Peyer's patch (tissue), 4 donors: ENCODE measurements at regions not wholly inside any gene's neighbourhood (a gene's known extent, or its start where the extent isn't known, plus 50 kb on each side); places are given as distances from the start of the nearest gene placed in this dataset.

Experiments used
- DNase-seq, 3 donors: peaks; one replicate each; pipeline ENCODE4 v3.0.0-alpha.2; 2017 to 2019
- H3K27ac ChIP-seq, 4 donors: fragments of 200-600 bp; sonication (generic); one replicate each; pipeline ENCODE4 v1.5.1; 2016 to 2019
- H3K27me3 ChIP-seq, 2 donors: fragments of 200-600 bp; sonication (generic); one replicate each; pipeline ENCODE4 v1.5.1; 2019
- H3K36me3 ChIP-seq, 3 donors: fragments of 200-600 bp; sonication (generic); one replicate each; pipeline ENCODE4 v1.5.1; 2016 to 2019
- H3K4me1 ChIP-seq, 4 donors: fragments of 200-600 bp; sonication (generic); one replicate each; pipeline ENCODE4 v1.5.1; 2016 to 2019
- H3K4me3 ChIP-seq, 4 donors: fragments of 200-600 bp; sonication (generic); 1 replicate in 3 of 4; 2 replicates in 1 of 4; pipeline ENCODE4 v1.5.1; 2016 to 2019; ENCODE audit warnings: mild to moderate bottlenecking in 1 of 4
- H3K9me3 ChIP-seq, 4 donors: fragments of 200-600 bp; sonication (generic); one replicate each; pipeline ENCODE4 v1.5.1; 2016 to 2019; ENCODE audit warnings: mild to moderate bottlenecking in 1 of 4
- CTCF ChIP-seq, 6 experiments: fragments of 450-650 bp in 4 of 6; fragments of 200-600 bp in 2 of 6; sonication (generic) in 1 of 6; IDR thresholded peaks; one replicate each; pipeline ENCODE4 v1.5.1; 2017 to 2019; ENCODE audit warnings: antibody characterized with exemption in 6 of 6, mild to moderate bottlenecking in 3 of 6, moderate library complexity in 1 of 6
- POLR2A ChIP-seq, 2 donors: fragments of 450-650 bp; IDR thresholded peaks; one replicate each; pipeline ENCODE4 v1.5.1; 2017; ENCODE audit warnings: antibody characterized with exemption in 2 of 2, mild to moderate bottlenecking in 2 of 2, moderate library complexity in 2 of 2
- small RNA-seq, 2 donors: library from RNA; depleted of rRNA; stranded (forward); fragments of <200 nt; gene quantifications; one replicate each; pipeline ENCODE3, GENCODE V24; 2016

DNA sequence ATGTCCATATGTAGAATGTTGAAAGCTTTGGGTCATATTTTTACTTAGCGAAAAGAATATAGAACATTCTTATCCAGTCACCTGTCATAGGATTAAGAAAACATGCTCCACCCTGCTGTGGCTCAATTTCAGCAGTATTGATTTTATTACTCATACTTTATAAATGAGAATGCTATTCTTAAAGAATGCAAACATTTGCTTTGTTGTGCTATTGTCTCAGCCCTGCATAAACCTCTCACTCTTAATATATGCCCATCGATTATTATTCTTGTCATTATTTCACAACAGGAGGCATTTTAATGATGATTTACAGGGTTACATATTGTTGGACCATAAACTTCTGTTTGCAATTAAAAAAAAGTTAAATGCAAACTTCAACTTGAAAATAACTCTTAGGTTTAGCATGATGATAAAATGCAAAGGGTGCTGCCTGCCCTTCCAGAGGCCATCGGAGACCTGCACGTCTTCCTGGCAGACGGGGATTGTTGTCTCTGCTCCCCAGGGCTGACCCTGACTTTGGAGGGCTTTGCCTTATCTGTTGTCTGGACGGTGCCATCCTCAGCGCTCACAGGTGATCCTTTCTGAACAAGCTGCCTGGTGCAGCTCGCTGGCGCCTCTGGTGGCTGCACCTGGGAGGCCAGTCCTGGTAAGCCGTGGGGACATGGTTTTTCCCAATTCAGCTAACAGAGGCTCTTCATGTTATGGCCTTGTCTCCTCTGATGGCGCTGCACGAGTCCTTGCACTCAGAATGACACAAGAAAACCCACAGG is 50.0 kb upstream of the SHH start:
- peak in 1 of 3 donors; percentile 38 for DNase-seq
- no peak for TF ChIP-seq CTCF (IDR thresholded peaks at IDR 0.05)
- no peak for TF ChIP-seq POLR2A (IDR thresholded peaks at IDR 0.05)
- Histone ChIP-seq H3K4me1 (peaks cover 0 to 11% (median 0%) of the 10 kb centered on the region in 4 donors), H3K9me3 (no peaks in the 10 kb centered on the region), H3K4me3 (no peak overlapping the region), H3K27ac (no peak overlapping the region), H3K27me3 (no peaks in the 10 kb centered on the region), H3K36me3 (no peaks in the 10 kb centered on the region)

Small RNAs in the stretch of these regions (small RNA-seq; reads per million reads assigned to genes)
- 0 reads per million in 2 donors for gene AC093813.1
- 0 reads per million in 2 donors for gene RF00019
